Kasumi-1 (cell line): ENCODE measurements at regions not wholly inside any gene's neighbourhood (a gene's known extent, or its start where the extent isn't known, plus 50 kb on each side); places are given as distances from the start of the nearest gene placed in this dataset.

Experiments
- DNase-seq, 2 experiments: peaks; one replicate each; lab custom pipeline; 2025; lab: John Stamatoyannopoulos, UW

- DNase-seq = peak in 1 of 2 experiments; percentile 4
These were observed 58.6 kb upstream of the NTPCR start for GRCh38 chr1:232891656-232892317.

- no peak for DNase-seq
These were observed 56.7 kb upstream of the NTPCR start for GRCh38 chr1:232893481-232894313.

- DNase-seq = no peak
These were observed 56.0 kb upstream of the NTPCR start for GRCh38 chr1:232894436-232894835.

GRCh38 chr1:232897949-232898465, 52.4 kb upstream of the NTPCR start:
- no peak for DNase-seq

DNA sequence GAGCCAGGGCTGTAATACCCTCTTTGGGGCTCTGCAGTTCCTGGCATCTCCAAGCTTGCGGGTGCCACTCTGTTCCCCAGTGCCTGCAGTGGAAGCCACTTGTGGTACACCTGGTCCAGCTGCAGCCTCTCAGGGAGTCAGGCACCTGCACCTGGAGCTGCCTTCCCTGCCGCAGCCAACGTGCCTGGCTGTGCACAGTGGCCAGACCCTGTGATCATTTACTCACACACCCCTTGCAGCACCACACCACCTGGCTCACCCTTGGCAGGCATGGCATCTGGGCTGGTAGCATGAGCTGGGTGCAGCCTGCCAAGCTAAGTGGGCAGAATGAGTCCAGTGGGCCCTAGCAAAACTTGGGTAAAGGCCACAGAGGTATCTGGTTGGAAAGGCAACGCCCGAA, 51.1 kb upstream of the NTPCR start:
- no peak for DNase-seq

GRCh38 chr1:232899839-232900238, 50.6 kb upstream of the NTPCR start:
- DNase-seq = no peak
